ENCODE measurements at regions not wholly inside any gene's neighbourhood (a gene's known extent, or its start where the extent isn't known, plus 50 kb on each side); places are given as distances from the start of the nearest gene placed in this dataset.

GRCh38 chr14:87879389-87879788, 113.6 kb downstream of the GALC start:
- DNase-seq = no peak

- no peak for DNase-seq
Measured at GRCh38 chr14:87878959-87879358, 114.0 kb downstream of the GALC start.

- no peak for DNase-seq
Measured at GRCh38 chr14:87877877-87878276, 115.1 kb downstream of the GALC start.

- DNase-seq = no peak
Measured at GRCh38 chr14:87874676-87875075, 118.3 kb downstream of the GALC start.

GRCh38 chr14:87873741-87874140, 119.2 kb downstream of the GALC start:
- DNase-seq = no peak

- no peak for DNase-seq
Measured at GRCh38 chr14:87869619-87870583, 123.1 kb downstream of the GALC start.

- no peak for DNase-seq
Measured at GRCh38 chr14:87868920-87869319, 124.1 kb downstream of the GALC start.

GRCh38 chr14:87866116-87866515, 126.9 kb downstream of the GALC start:
- no peak for DNase-seq

GRCh38 chr14:87864356-87865270, 128.4 kb downstream of the GALC start:
- DNase-seq = no peak

GRCh38 chr14:87863047-87863446, 129.9 kb downstream of the GALC start:
- DNase-seq = no peak

GRCh38 chr14:87852107-87852506, 140.9 kb downstream of the GALC start:
- no peak for DNase-seq

- DNase-seq = no peak
Measured at GRCh38 chr14:87851190-87851589, 141.8 kb downstream of the GALC start.

GRCh38 chr14:87847216-87847755, 145.7 kb downstream of the GALC start:
- no peak for DNase-seq

- no peak for DNase-seq
Measured at GRCh38 chr14:87840906-87841305, 152.1 kb downstream of the GALC start.

- no peak for DNase-seq
Measured at GRCh38 chr14:87838931-87839330, 154.1 kb downstream of the GALC start.

GRCh38 chr14:87837296-87837695, 155.7 kb downstream of the GALC start:
- DNase-seq = no peak

GRCh38 chr14:87834594-87834993, 158.4 kb downstream of the GALC start:
- DNase-seq = no peak

GRCh38 chr14:87833026-87833425, 160.0 kb downstream of the GALC start:
- no peak for DNase-seq

- DNase-seq = no peak
Measured at GRCh38 chr14:87830443-87831096, 162.4 kb downstream of the GALC start.

- no peak for DNase-seq
Measured at GRCh38 chr14:87829543-87829942, 163.4 kb downstream of the GALC start.

GRCh38 chr14:87824266-87824665, 168.7 kb downstream of the GALC start:
- DNase-seq = no peak

GRCh38 chr14:87816416-87816815, 176.6 kb downstream of the GALC start:
- no peak for DNase-seq

- DNase-seq = no peak
Measured at GRCh38 chr14:87815121-87815520, 177.9 kb downstream of the GALC start.

All from activated CD8-positive, alpha-beta memory T cell treated with anti-CD3 and anti-CD28 coated beads, Interleukin-2, amount 50 U/mL, for 48 hours (primary cell).